IMR-90 (cell line): ENCODE measurements at regions not wholly inside any gene's neighbourhood (a gene's known extent, or its start where the extent isn't known, plus 50 kb on each side); places are given as distances from the start of the nearest gene placed in this dataset.

Source experiments
- ATAC-seq: fragments of 200-7000 bp; cut with Tn5 transposase; 2 replicates; pipeline ENCODE4 v1.9.1; 2020; ENCODE audit warnings: low read depth, mild to moderate bottlenecking, moderate library complexity
- BruUV-seq: library from RNA; stranded (reverse); fragments of 400-500 nt; replicated peaks from 2 replicates; lab custom pipeline; 2021; lab: Mats Ljungman, UMichigan
- CTCF ChIA-PET: fragments of 300-600 bp; formaldehyde crosslinking; extraction: SDS; loops from one replicate; lab custom pipeline; 2021; ENCODE audit warnings: antibody characterized with exemption; lab: Yijun Ruan, JAX
- POLR2A ChIA-PET: fragments of 300-600 bp; sonication (Branson Sonifier 250); formaldehyde crosslinking; loops from one replicate; lab custom pipeline; 2022; ENCODE audit warnings: antibody characterized with exemption; ENCODE audit not compliant: unreplicated experiment; lab: Charles Lee
- DNase-seq: peaks from one replicate; pipeline ENCODE4 v3.0.0; 2013
- H2AFZ ChIP-seq: replicated peaks from 2 replicates; pipeline ENCODE3; 2013; ENCODE audit warnings: low read length, mild to moderate bottlenecking; ENCODE audit not compliant: poor library complexity
- H2AK5ac ChIP-seq: 2 replicates; pipeline ENCODE4 v1.6.1; 2013; ENCODE audit warnings: low read depth, low read length, inconsistent platforms
- H2AK9ac ChIP-seq: replicated peaks from 2 replicates; pipeline ENCODE3; 2013; ENCODE audit warnings: mild to moderate bottlenecking, low read depth, low read length, moderate library complexity; ENCODE audit not compliant: poor library complexity
- H2BK120ac ChIP-seq: 2 replicates; pipeline ENCODE4 v1.6.1; 2013; ENCODE audit warnings: low read depth, low read length, inconsistent platforms
- H2BK15ac ChIP-seq: 3 replicates; pipeline ENCODE4 v1.6.1; 2013; ENCODE audit warnings: low read depth, low read length, inconsistent platforms
- H2BK20ac ChIP-seq: 2 replicates; pipeline ENCODE4 v1.6.1; 2013; ENCODE audit warnings: low read depth, mild to moderate bottlenecking, inconsistent platforms, low read length, moderate library complexity
- H2BK5ac ChIP-seq: 2 replicates; pipeline ENCODE4 v1.6.1; 2013; ENCODE audit warnings: mild to moderate bottlenecking, low read depth, low read length, inconsistent platforms; ENCODE audit not compliant: poor library complexity, severe bottlenecking
- H3K14ac ChIP-seq: replicated peaks from 2 replicates; pipeline ENCODE4 v1.6.1; 2013; ENCODE audit warnings: low read depth, low read length, inconsistent platforms
- H3K18ac ChIP-seq: 2 replicates; pipeline ENCODE4 v1.6.1; 2013; ENCODE audit warnings: low read depth, low read length, control low read depth
- H3K23ac ChIP-seq: 2 replicates; pipeline ENCODE4 v1.6.1; 2013; ENCODE audit warnings: low read depth, low read length, inconsistent platforms
- H3K27ac ChIP-seq: 2 replicates; pipeline ENCODE4 v1.5.1; 2013; ENCODE audit warnings: mild to moderate bottlenecking, control low read depth, low read length; ENCODE audit not compliant: insufficient read depth
- H3K27me3 ChIP-seq: 2 replicates; pipeline ENCODE4 v1.6.1; 2013; ENCODE audit warnings: low read length; ENCODE audit not compliant: control insufficient read depth, insufficient read depth
- H3K36me3 ChIP-seq: 2 replicates; pipeline ENCODE4 v1.6.1; 2013; ENCODE audit warnings: low read length, mixed read lengths; ENCODE audit not compliant: control insufficient read depth, insufficient read depth
- H3K4ac ChIP-seq: 2 replicates; pipeline ENCODE4 v1.6.1; 2013; ENCODE audit warnings: low read depth, low read length, inconsistent platforms
- H3K4me1 ChIP-seq: 2 replicates; pipeline ENCODE4 v1.6.1; 2013; ENCODE audit warnings: low read length, mixed read lengths; ENCODE audit not compliant: control insufficient read depth, insufficient read depth
- H3K4me2 ChIP-seq: 2 replicates; pipeline ENCODE4 v1.6.1; 2013; ENCODE audit warnings: low read depth, mild to moderate bottlenecking, control low read depth, low read length, moderate library complexity
- H3K4me3 ChIP-seq: 2 replicates; pipeline ENCODE4 v1.5.1; 2013; ENCODE audit warnings: low read depth, mild to moderate bottlenecking, control low read depth, low read length, moderate library complexity; ENCODE audit not compliant: insufficient read depth
- H3K56ac ChIP-seq: 2 replicates; pipeline ENCODE4 v1.6.1; 2013; ENCODE audit warnings: low read length, inconsistent platforms; ENCODE audit not compliant: insufficient read depth; ENCODE audit errors: extremely low read depth
- H3K79me1 ChIP-seq, 2 experiments: 2 replicates each; pipeline ENCODE4 v1.6.1; 2013; ENCODE audit warnings: low read length in 2 of 2, inconsistent platforms in 1 of 2, low read depth in 1 of 2
- H3K9ac ChIP-seq: 2 replicates; pipeline ENCODE4 v1.6.1; 2013; ENCODE audit warnings: low read depth, low read length, control low read depth
- H3K9me1 ChIP-seq: 2 replicates; pipeline ENCODE4 v1.6.1; 2013; ENCODE audit warnings: low read length, inconsistent platforms; ENCODE audit not compliant: insufficient read depth
- H3K9me3 ChIP-seq: 2 replicates; pipeline ENCODE4 v1.6.1; 2013; ENCODE audit warnings: low read length; ENCODE audit not compliant: control insufficient read depth, insufficient read depth
- H4K20me1 ChIP-seq: 2 replicates; pipeline ENCODE4 v1.6.1; 2013; ENCODE audit warnings: low read length, inconsistent platforms; ENCODE audit not compliant: insufficient read depth
- H4K5ac ChIP-seq: 2 replicates; pipeline ENCODE4 v1.6.1; 2013; ENCODE audit warnings: mild to moderate bottlenecking, low read depth, low read length, control low read depth
- H4K8ac ChIP-seq, 2 experiments: 2 replicates each; pipeline ENCODE4 v1.6.1; 2013; ENCODE audit warnings: low read depth in 2 of 2, low read length in 2 of 2, control low read depth in 1 of 2, inconsistent platforms in 1 of 2
- H4K91ac ChIP-seq: 2 replicates; pipeline ENCODE4 v1.6.1; 2013; ENCODE audit warnings: low read depth, low read length, inconsistent platforms; ENCODE audit not compliant: insufficient read depth
- BHLHE40 ChIP-seq: fragments of 150-350 bp; IDR thresholded peaks from 2 replicates; pipeline ENCODE4 v1.6.1; 2016; ENCODE audit warnings: mild to moderate bottlenecking, low read depth, low read length
- CEBPB ChIP-seq: IDR thresholded peaks from 2 replicates; pipeline ENCODE4 v1.6.1; 2012; ENCODE audit warnings: low read depth, low read length, improper control_type of control experiment
- CHD1 ChIP-seq: IDR thresholded peaks from 2 replicates; pipeline ENCODE4 v1.6.1; 2012; ENCODE audit warnings: low read depth, low read length, improper control_type of control experiment
- CTCF ChIP-seq: conservative IDR thresholded peaks from 2 replicates; pipeline ENCODE4 v1.5.1; 2012; ENCODE audit warnings: mild to moderate bottlenecking, low read depth, low read length, improper control_type of control experiment
- ELK1 ChIP-seq: fragments of 150-350 bp; IDR thresholded peaks from 2 replicates; pipeline ENCODE4 v1.6.1; 2016; ENCODE audit warnings: low read depth, mild to moderate bottlenecking, low read length, moderate library complexity, borderline replicate concordance
- FOS ChIP-seq: fragments of 150-350 bp; IDR thresholded peaks from 2 replicates; pipeline ENCODE4 v1.6.1; 2016; ENCODE audit warnings: low read depth, low read length
- MAFK ChIP-seq: IDR thresholded peaks from 2 replicates; pipeline ENCODE4 v1.6.1; 2012; ENCODE audit warnings: low read depth, low read length, improper control_type of control experiment
- MAZ ChIP-seq: IDR thresholded peaks from 2 replicates; pipeline ENCODE4 v1.6.1; 2012; ENCODE audit warnings: low read depth, mild to moderate bottlenecking, low read length, improper control_type of control experiment, moderate library complexity, borderline replicate concordance
- MXI1 ChIP-seq: IDR thresholded peaks from 2 replicates; pipeline ENCODE4 v1.6.1; 2012; ENCODE audit warnings: low read depth, mild to moderate bottlenecking, low read length, moderate library complexity, borderline replicate concordance
- NFE2L2 ChIP-seq: fragments of 150-350 bp; IDR thresholded peaks from 2 replicates; pipeline ENCODE4 v1.6.1; 2016; ENCODE audit warnings: low read depth, mild to moderate bottlenecking, low read length
- POLR2A ChIP-seq: IDR thresholded peaks from 2 replicates; pipeline ENCODE4 v1.6.1; 2012; ENCODE audit warnings: mild to moderate bottlenecking, low read depth, low read length
- RAD21 ChIP-seq: IDR thresholded peaks from 2 replicates; pipeline ENCODE4 v1.6.1; 2012; ENCODE audit warnings: low read length, improper control_type of control experiment
- RCOR1 ChIP-seq: IDR thresholded peaks from 2 replicates; pipeline ENCODE4 v1.6.1; 2012; ENCODE audit warnings: mild to moderate bottlenecking, low read length, improper control_type of control experiment; ENCODE audit not compliant: insufficient replicate concordance
- RFX5 ChIP-seq: IDR thresholded peaks from 2 replicates; pipeline ENCODE4 v1.8.0; 2012; ENCODE audit warnings: low read depth, mild to moderate bottlenecking, low read length, moderate library complexity
- SMC3 ChIP-seq: fragments of 150-350 bp; IDR thresholded peaks from 2 replicates; pipeline ENCODE4 v1.6.1; 2016; ENCODE audit warnings: low read depth, mild to moderate bottlenecking, antibody characterized with exemption, low read length, moderate library complexity
- USF2 ChIP-seq: fragments of 150-350 bp; IDR thresholded peaks from 2 replicates; pipeline ENCODE4 v1.6.1; 2017; ENCODE audit warnings: mild to moderate bottlenecking, antibody characterized with exemption, low read length, low read depth
- WGBS, 2 experiments: methylation state at CpG; one replicate each; pipeline versions ENCODE4 v1.1.5 to v1.1.7; 2013; ENCODE audit warnings: missing lambda C conversion rate in 2 of 2; ENCODE audit not compliant: insufficient read length in 1 of 2; ENCODE audit errors: extremely low coverage in 2 of 2; 5-methylcytosine and 5-hydroxymethylcytosine counted together
- dilution Hi-C: fragments of 300-500 bp; cut with HindIII; formaldehyde crosslinking; loops from one replicate; pipeline ENCODE4 v1.14.3; 2018; ENCODE audit warnings: low sequenced_read_pairs; ENCODE audit not compliant: unreplicated experiment
- in situ Hi-C: fragments of 300-500 bp; cut with MboI; formaldehyde crosslinking; loops from 3 replicates; pipeline ENCODE4 v1.14.3; 2019; ENCODE audit warnings: low sequenced_read_pairs, inconsistent platforms, mixed read lengths
- intact Hi-C: fragments of 100-400 bp; cut with micrococcal nuclease; formaldehyde crosslinking; loops from 2 replicates; pipeline ENCODE4 v1.10.0; 2022

- H3K4me3 ChIP-seq, result no peak overlapping the region
- H3K9me1 ChIP-seq, result no peaks in the 10 kb centered on the region
- no peak overlapping the region for H4K5ac ChIP-seq
- H2BK20ac ChIP-seq, result no peak overlapping the region
- no CpG with 5 or more reads among the region's 7 CpGs for WGBS, 2 experiments
- DNase-seq, result no peak
- no peak overlapping the region for H2AFZ ChIP-seq
- no peak overlapping the region for H3K9ac ChIP-seq
- H4K91ac ChIP-seq, result no peak overlapping the region
- peaks cover 2% of the 10 kb centered on the region; the same call in 1 of the 2 replicates for H3K27me3 ChIP-seq
- no peak overlapping the region for H3K14ac ChIP-seq
- intact Hi-C loops (no loop called here), dilution Hi-C loops (no loop called here), in situ Hi-C loops (no loop called here)
- no peak overlapping the region for H2BK5ac ChIP-seq
- no peaks in the 10 kb centered on the region for H3K9me3 ChIP-seq
- no peaks in the 10 kb centered on the region for H3K36me3 ChIP-seq
- no peak overlapping the region for H2BK15ac ChIP-seq
- H3K4ac ChIP-seq, result no peak overlapping the region
- ATAC-seq, result no peak
- BruUV-seq, result no TSS peak
- no peak overlapping the region for H2AK9ac ChIP-seq
- ChIA-PET CTCF (interaction anchor here (1.6 kb wide), 1 partner anchor 16 kb away, joined by 3 read pairs; no protein-coding TSS in a partner anchor), POLR2A (no interaction called here)
- H3K18ac ChIP-seq, result no peak overlapping the region
- no peak overlapping the region for H3K56ac ChIP-seq
- no peaks in the 10 kb centered on the region for H3K79me1 ChIP-seq
- H2AK5ac ChIP-seq, result no peak overlapping the region
- H3K23ac ChIP-seq, result no peak overlapping the region
- H4K20me1 ChIP-seq, result no peaks in the 10 kb centered on the region
- H3K4me2 ChIP-seq, result no peak overlapping the region
- H3K4me1 ChIP-seq, result no peaks in the 10 kb centered on the region
- H4K8ac ChIP-seq, result no peak overlapping the region
- no peak overlapping the region for H2BK120ac ChIP-seq
- TF ChIP-seq CTCF (no peak), RCOR1 (no peak), MAZ (no peak), MAFK (no peak), SMC3 (no peak), RFX5 (no peak), FOS (no peak), NFE2L2 (no peak), CHD1 (no peak), RAD21 (no peak), POLR2A (no peak), USF2 (no peak), BHLHE40 (no peak), MXI1 (no peak), CEBPB (no peak), ELK1 (no peak)
- no peak overlapping the region for H3K27ac ChIP-seq
Observed at GRCh38 chr6:15864038-15864707, 201.3 kb upstream of the DTNBP1 start.
